VCaP (cell line): ENCODE measurements at regions not wholly inside any gene's neighbourhood (a gene's known extent, or its start where the extent isn't known, plus 50 kb on each side); places are given as distances from the start of the nearest gene placed in this dataset.

Experiments used
- H3K27ac ChIP-seq: fragments of 450-650 bp; 2 replicates; pipeline ENCODE4 v1.5.1; 2017
- TF ChIP-seq, protein P1 (sequence below): fragments of 450-650 bp; conservative IDR thresholded peaks from 2 replicates; pipeline ENCODE4 v1.5.1; 2017; ENCODE audit warnings: mild to moderate bottlenecking, moderate library complexity

- TF ChIP-seq, protein P1, sequence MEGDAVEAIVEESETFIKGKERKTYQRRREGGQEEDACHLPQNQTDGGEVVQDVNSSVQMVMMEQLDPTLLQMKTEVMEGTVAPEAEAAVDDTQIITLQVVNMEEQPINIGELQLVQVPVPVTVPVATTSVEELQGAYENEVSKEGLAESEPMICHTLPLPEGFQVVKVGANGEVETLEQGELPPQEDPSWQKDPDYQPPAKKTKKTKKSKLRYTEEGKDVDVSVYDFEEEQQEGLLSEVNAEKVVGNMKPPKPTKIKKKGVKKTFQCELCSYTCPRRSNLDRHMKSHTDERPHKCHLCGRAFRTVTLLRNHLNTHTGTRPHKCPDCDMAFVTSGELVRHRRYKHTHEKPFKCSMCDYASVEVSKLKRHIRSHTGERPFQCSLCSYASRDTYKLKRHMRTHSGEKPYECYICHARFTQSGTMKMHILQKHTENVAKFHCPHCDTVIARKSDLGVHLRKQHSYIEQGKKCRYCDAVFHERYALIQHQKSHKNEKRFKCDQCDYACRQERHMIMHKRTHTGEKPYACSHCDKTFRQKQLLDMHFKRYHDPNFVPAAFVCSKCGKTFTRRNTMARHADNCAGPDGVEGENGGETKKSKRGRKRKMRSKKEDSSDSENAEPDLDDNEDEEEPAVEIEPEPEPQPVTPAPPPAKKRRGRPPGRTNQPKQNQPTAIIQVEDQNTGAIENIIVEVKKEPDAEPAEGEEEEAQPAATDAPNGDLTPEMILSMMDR = no peak
- no peak overlapping the region for H3K27ac ChIP-seq
These were observed 58.1 kb downstream of the TUSC7 start for GRCh38 chr3:116767726-116768125.

GRCh38 chr3:116770815-116771450 is 61.4 kb downstream of the TUSC7 start:
- H3K27ac ChIP-seq = no peak overlapping the region
- TF ChIP-seq, protein P1 = peak; percentile 94

DNA sequence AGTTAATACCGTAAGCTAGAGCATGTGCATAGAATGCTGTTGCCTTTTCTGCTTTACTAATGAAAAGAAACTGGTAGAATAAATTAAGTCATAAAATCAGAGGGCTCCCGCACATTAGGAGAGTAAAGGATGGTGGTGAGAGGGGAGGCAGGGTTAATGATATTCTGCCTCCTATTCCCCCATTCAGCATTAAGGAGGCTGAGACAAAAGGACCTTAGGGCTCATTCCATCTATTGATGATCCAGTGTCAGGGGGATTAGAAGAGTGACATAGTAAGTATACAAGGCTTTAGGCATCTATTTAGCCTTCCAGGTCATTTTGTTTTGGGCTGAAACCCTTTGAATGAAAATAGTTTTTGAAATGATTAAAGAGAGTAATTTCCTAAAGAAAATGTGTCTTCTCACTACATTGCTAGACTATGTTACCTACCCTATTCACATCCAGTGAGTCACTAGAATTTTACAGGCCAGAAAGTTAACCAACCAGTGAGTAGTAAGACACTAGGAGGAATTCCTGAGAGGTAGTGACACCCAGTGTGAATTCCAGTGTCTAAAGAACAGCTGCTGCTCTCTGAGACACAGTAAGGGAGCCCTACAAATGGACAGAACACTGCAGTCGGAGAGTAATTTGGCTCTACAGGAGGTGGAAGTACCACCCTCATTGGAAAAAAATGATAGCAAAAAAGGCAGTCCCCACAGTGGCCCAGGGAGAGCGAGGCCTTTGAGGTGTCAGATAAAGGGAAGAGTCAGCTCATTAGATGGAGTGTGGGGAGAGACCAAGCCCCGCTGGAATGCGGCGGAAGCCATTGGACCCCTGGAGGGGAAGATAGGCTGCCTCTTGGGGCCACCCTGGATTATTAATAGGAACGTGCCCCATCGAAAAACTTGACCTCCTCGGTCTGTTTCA is 67.6 kb downstream of the TUSC7 start:
- H3K27ac ChIP-seq = no peak overlapping the region
- TF ChIP-seq, protein P1 = no peak

GRCh38 chr3:116785226-116785625 is 75.6 kb downstream of the TUSC7 start:
- no peak overlapping the region for H3K27ac ChIP-seq
- TF ChIP-seq, protein P1 = no peak

- no peak overlapping the region for H3K27ac ChIP-seq
- TF ChIP-seq, protein P1 = no peak
These were observed 93.1 kb downstream of the TUSC7 start for GRCh38 chr3:116802651-116803050.

GRCh38 chr3:116806351-116806750 is 96.8 kb downstream of the TUSC7 start:
- TF ChIP-seq, protein P1 = no peak
- H3K27ac ChIP-seq = no peak overlapping the region

GRCh38 chr3:116808725-116809124 is 99.1 kb downstream of the TUSC7 start:
- TF ChIP-seq, protein P1 = no peak
- no peak overlapping the region for H3K27ac ChIP-seq
